HT1080 (cell line): ENCODE measurements at regions not wholly inside any gene's neighbourhood (a gene's known extent, or its start where the extent isn't known, plus 50 kb on each side); places are given as distances from the start of the nearest gene placed in this dataset.

Experiments
- DNase-seq: peaks from one replicate; pipeline ENCODE4 v3.0.0-alpha.2; 2015; ENCODE audit warnings: low read depth

- DNase-seq, result peak; percentile 81
Measured at GRCh38 chr12:66066137-66066928, 64.2 kb downstream of the LLPH start.

GRCh38 chr12:66065641-66066136 is 64.9 kb downstream of the LLPH start:
- DNase-seq, result no peak

GRCh38 chr12:66065150-66065549 is 65.4 kb downstream of the LLPH start:
- DNase-seq, result no peak

- no peak for DNase-seq
Measured at GRCh38 chr12:66063916-66064315, 66.6 kb downstream of the LLPH start.

- DNase-seq, result no peak
Measured at GRCh38 chr12:66062290-66062625, 68.3 kb downstream of the LLPH start.

GRCh38 chr12:66061557-66062289 is 68.8 kb downstream of the LLPH start:
- DNase-seq, result no peak

- DNase-seq, result no peak
Measured at GRCh38 chr12:66061076-66061475, 69.5 kb downstream of the LLPH start.

GRCh38 chr12:66060163-66060907 is 70.2 kb downstream of the LLPH start:
- no peak for DNase-seq

GRCh38 chr12:66059666-66060065 is 70.9 kb downstream of the LLPH start:
- no peak for DNase-seq

- DNase-seq, result no peak
Measured at GRCh38 chr12:66058554-66058953, 72.0 kb downstream of the LLPH start.

GRCh38 chr12:66055837-66056319 is 74.7 kb downstream of the LLPH start:
- no peak for DNase-seq

GRCh38 chr12:66052988-66053615 is 77.4 kb downstream of the LLPH start:
- no peak for DNase-seq

- no peak for DNase-seq
Measured at GRCh38 chr12:66051361-66051760, 79.2 kb downstream of the LLPH start.

GRCh38 chr12:66050610-66051009 is 79.9 kb downstream of the LLPH start:
- no peak for DNase-seq

GRCh38 chr12:66050283-66050576 is 80.3 kb downstream of the LLPH start:
- no peak for DNase-seq

GRCh38 chr12:66049538-66050282 is 80.8 kb downstream of the LLPH start:
- DNase-seq, result no peak

GRCh38 chr12:66048835-66049537 is 81.6 kb downstream of the LLPH start:
- DNase-seq, result no peak

- DNase-seq, result no peak
Measured at GRCh38 chr12:66048218-66048834, 82.2 kb downstream of the LLPH start.

GRCh38 chr12:66047411-66048021 is 83.0 kb downstream of the LLPH start:
- DNase-seq, result no peak
